ENCODE measurements at regions not wholly inside any gene's neighbourhood (a gene's known extent, or its start where the extent isn't known, plus 50 kb on each side); places are given as distances from the start of the nearest gene placed in this dataset.
A peak's percentile ranks its signal among the peaks of the same experiment; 100 is the strongest.

DNA sequence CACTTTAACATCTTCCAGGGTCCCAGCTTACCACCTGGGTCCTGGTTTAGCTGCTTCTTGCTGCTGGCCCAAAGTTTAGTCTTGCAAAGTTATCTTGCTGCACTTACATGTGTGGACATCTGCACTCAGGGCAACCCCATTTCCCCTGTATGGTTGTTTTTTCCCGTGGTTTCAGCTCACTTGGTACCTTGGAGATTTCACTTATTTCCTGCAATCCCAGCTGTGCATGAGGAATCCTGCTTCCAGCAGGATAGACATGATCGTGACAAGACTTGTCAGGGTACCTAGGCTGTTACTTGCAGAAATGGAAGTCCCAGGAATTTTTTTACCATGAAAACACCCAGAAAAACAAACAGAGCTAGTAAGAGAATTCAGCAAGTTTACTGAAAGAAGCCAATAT lies 95.9 kb upstream of the LEP start:
- no peak for DNase-seq

DNA sequence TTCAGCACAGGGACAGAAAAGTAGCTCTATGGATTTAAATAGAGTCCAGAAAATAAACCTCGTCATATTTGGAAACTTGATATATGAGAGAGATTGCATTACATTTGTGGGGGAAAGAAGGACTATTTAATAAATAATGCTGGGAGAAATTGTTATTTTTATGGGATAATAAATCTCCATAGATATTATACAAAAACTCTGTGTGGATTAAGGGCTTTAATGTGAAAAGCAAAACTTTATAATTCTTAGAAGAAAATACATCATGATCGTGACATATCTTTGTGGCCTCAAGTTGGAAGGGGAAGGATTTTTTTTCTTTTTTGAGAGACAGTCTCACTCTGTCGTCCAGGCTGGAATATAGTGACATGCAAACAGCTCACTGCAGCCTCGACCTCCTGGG lies 95.0 kb upstream of the LEP start:
- no peak for DNase-seq

DNA sequence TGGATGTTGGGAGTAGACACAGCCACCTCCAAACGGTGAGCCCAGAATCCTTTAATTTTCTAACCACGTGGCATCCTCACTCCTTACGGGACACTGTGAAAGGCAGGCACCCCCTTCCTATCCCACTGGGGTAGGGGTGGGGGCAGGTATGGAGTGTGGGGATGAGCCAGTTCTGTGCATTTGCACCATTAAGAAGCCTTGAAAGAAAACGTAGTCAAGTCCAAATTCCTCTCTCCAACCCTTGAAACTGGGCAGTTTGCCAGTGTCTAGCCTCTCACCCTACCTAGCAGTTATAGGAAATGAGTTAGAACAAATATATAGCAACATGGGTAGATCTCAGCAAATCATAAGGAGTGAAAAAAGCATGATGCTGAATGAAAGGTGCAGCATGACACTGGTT lies 92.4 kb upstream of the LEP start:
- DNase-seq: no peak

- no peak for DNase-seq
These were observed 90.7 kb upstream of the LEP start for GRCh38 chr7:128150223-128150865.

DNA sequence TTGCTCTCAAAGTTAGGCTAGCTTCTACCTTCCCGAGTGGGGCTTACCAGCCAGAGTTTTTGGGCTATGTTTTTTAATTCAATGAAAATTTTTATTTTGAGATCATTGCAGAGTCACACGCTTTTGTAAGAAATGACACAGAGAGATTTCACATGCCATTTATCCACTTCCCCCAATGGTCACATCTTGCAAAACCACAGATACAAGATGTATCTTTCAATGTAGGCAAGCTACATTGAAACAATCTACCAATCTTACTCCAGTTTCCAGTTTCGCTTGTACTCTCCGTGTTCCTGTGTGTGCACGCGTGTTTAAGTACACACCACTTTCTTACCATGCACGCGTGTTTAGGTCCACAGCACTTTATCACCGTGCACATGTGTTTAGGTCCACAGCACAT lies 89.4 kb upstream of the LEP start:
- DNase-seq: no peak

GRCh38 chr7:128152721-128153120 lies 88.4 kb upstream of the LEP start:
- DNase-seq: no peak

DNA sequence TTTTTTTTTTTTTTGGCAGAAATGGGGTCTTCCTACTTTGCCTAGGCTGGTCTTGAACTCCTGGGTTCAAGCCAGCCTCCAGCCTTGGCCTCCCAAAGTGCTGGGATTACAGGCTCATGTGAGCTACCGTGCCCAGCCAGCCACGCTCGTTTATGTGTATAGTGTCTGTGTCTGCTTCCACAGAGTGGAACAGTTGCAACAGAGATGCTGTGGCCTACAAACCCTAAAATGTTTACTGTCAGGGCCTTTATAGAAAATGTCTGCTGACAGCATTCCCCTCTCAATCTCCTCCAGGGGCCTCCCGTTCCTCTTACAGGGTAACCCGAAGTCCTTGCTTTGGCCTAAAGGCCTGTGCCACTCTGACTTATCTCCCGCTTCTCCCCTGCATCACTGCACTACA lies 87.6 kb upstream of the LEP start:
- no peak for DNase-seq

DNA sequence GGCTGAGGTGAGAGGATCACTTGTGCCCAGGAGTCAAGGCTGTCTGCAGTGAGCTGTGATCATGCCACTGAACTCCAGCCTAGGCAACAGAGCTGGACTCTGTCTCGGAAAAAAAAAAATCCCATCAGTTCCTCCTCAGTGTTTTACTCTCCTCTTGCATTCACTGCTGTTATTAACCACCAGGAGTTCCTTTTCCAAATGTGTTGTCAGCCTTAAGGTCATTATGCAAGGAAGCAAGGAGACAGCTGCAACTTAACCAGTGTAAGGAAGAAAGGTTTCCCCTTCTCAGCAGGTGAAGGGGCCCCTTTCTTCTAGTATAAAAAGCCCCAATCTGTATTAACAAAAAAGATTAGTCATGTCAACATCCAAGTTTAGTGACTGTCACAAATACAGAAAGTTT lies 86.6 kb upstream of the LEP start:
- DNase-seq: no peak

DNA sequence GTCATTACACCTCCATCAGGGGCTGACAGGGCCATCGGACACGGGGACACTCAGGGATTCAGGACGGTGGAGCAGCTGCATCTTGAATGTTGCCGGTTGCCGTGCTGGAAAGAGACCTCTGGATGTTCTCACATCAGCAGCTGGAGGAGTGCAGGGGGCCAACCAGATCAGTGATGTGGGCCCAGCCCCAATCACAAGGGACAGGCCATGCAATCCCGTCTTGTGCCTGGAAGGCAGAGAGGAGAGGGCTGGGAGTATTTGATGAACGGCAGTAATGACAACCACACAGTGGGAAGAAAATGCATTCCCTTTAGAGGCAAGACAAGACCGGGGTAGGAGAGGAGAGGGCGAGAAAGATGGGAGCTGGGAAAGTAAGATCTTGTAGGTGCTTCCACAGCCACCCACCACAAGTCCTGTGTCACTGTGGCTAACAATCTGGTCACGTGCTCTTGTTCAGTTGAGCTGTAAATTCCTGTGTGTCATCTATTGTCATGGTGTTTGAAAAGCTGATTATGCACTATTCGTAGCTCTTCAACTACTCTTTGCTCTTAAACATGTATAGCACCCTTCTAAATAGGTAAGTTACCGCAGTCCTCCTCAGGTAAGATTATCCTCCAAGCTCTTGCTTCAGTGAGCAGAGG lies 85.9 kb upstream of the LEP start:
- no peak for DNase-seq

- DNase-seq: no peak
These were observed 83.2 kb upstream of the LEP start for GRCh38 chr7:128157906-128158305.

DNA sequence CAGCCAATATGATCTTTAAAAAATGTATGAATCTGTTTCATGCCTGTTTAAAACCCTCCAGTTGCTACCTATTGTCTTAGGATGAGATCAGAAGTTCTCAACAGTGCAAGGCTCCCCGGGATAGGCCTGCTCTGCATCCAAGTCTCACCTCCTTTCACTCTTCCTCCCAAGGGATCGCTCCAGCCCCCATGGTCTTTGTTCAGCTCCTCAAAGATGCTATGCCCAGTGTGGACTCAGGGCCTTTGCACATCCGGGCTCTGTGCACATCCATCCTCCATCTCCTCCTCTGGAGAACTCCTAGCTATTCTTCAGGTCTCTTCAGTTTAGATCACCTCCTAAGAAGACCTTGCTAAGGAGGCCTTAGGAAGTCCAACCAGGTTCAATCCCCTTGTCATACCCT lies 82.7 kb upstream of the LEP start:
- no peak for DNase-seq

DNA sequence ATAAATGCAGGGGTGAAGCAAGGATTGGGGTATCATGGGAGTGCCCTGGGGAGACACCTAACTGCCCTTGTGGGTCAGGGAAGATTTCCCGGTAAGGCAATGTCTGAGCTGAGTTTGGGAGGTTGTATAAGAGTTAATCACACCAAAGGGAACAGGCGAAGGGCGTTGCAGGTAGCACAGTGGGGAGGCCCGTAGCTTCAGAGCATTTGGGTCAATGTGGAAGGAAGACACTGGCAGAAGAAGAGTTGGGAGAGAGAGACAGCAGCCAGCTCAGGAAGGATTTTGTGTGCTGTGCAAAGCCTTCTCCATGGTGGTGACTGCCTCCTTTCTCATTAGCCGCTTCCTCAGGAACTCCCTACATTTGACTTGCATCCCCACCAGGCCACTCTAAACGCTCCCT lies 80.8 kb upstream of the LEP start:
- DNase-seq: no peak

- no peak for DNase-seq
These were observed 79.5 kb upstream of the LEP start for GRCh38 chr7:128161466-128162125.

- DNase-seq: no peak
These were observed 78.4 kb upstream of the LEP start for GRCh38 chr7:128162666-128163065.

DNA sequence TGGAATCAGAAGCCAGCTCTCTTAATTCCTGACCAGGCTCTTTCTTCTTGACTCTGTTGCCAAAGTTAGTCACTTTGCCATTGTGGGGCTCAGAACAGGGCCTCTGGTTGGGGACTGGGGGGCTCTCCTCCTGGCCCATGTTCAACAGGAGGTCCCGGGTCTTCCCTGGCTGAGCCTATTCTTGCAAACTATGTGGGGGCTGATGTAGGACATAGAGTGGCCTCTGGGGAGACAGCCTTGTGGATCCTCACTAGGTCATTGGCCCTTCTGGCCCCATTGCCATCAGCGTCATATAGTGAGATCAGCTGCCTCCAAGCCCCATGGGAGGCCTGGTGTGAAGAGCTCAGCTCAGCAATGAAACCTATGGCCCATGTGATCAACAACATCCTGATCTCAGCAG lies 77.6 kb upstream of the LEP start:
- no peak for DNase-seq

DNA sequence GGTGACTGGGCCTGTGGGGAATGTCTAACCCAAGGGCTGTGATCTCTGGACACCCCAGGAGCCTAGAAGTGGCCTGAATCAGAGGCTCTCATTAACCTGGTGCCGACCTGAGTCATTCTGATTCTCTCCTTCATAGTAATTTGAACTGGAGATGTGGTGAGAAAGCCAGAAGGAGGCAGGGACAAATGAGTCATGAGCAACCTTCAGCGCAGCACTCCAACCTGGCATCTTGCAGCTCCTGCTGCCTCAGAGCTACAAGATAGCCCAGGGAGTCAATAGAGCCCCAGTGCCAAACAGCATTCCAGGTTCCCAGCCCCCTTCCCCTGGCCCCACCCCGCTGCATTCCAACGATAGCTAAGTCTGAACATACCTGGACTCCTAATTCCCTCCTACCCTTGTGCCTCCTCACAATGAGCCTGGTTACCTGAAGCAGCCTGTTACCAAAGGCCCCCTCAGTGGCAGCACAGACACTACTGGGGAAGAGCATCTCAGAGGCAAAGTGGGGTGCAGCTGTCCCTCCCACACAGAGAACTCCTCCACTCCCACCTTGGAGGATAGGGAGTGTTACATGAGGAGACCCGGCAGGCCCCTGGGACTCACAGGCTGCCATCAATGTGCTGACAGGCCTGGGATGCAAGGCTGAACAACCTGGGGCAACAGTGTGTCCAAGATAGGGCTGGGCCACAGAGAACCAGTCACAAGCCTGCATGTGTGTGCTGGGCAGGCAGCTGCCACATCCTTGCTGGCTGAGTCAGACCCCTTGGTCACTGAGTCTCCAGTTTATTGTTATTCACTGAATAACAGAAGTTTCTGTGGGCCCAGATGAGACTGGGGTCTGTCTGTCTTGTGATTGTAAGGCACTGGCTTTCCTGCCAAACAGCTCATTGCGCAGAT lies 76.8 kb upstream of the LEP start:
- DNase-seq: no peak

- DNase-seq: no peak
These were observed 76.0 kb upstream of the LEP start for GRCh38 chr7:128164955-128165670.

DNA sequence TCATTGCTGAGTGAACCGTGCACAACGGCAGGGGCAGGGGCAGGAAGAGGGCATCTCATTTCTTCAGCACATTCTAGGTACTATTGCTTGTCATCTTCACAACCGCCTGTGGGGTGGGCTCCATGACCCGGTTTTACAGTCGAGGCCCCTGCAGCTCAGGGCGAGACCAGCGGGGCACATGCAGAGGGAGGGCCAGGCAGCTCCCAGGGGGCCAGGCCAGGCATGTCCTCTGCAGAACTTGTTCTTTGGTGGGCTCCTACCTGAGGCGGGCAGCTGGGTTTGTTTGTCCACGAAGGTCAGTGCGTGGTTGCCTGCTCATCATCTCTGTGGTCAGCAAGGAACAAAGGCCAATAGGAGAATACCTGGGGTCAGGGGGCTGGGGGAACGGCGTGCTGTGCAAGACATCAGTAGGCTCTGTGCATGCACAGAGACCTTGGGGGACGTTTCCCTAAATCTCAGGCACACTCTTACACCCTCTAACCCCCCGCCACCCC lies 75.1 kb upstream of the LEP start:
- DNase-seq: no peak

- no peak for DNase-seq
These were observed 74.5 kb upstream of the LEP start for GRCh38 chr7:128166603-128167041.

DNA sequence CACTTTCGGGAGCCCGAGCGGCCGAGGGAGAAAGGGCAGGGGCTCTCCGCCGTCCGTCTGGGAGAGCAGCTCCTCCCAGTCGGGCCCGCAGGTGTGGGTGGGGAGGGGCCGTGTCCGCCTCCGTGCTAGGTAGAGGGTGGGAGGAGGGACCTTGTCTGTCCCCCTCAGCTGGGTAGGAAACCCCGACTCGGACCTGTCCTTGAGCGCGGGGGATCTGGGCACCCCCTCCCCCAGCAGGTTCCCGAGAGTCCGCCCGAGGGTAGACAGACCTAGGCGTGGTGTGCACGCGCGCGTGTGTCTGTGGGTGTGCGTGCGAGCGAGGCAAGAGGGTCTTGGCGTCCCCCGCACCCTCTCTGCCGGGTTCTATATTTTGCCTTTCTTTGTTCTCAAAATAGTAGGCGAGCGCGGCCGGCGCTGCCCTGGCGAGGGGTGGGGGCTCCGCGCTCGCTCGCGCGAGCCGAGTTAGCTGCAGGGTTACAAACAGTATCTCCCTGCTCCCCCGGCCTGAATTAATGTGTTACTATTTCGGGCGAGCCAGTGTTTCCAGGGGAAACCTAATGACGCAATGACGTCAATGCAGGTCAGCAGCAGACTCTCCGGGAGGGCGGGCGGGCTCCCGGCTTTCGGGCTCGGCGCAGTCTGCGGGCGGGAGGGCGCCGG lies 73.9 kb upstream of the LEP start:
- peak; percentile 80 for DNase-seq

DNA sequence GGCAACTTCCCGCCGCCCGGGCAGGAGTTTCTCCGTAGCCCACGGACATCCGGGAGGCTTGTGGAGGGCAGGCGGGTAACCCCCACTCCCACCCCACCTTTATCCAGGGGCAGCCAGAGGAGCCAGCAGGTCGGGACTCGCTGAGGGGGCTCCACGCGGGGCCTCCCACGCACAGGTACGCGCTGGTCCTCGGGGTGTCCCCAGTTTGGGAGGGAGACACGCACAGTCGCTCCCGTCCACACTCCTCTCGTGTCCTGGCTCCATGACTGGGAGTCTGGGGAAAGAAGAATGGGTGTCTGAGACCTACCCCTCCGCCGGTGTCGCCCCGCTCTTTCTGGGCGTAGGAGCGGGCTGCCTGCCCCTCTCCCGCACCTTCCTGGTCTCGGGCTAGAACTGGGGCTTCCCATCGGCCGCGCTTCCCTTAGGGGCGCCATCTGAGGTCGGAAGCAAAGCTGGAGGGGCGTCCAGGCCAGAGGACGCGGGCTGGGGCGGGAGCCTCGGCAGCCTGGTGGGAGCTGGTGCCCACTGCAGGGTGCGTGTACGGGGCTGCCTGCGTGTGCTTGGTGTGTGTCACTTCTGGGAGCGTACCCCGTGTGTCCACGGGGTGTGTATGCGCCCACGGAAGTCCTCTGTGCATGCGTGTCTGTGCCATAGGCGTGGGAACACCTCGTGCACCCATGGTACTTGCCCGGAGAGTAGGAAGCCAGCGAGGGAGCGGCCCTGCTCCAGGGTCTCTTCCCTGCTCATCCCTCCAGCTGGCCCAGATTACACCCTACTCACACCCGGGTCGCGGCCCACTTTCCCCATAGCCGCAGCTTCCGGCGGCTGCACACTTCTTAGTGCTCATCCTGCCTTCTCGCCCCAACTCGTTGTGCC lies 73.0 kb upstream of the LEP start:
- no peak for DNase-seq
